ENCODE measurements at regions not wholly inside any gene's neighbourhood (a gene's known extent, or its start where the extent isn't known, plus 50 kb on each side); places are given as distances from the start of the nearest gene placed in this dataset.

DNA sequence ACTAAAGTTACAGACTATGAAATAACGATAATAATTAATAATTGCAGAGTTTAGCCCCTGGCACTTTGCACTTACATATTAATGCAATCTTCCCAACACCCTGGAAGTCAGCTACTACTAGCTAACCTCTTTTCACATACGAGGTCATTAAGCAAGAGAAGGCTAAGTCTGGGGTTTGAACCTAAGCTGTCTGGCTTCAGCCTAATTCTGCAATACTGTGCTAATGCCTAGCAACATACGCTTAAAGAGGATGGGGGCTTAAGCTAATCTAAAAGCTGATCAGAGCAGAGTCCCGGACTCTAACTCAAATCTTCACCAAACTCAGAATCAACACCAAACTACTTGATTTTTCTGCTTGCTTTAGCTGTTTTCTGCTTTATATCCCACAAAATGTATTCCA is 168.7 kb upstream of the GNAI1 start:
- Mint-ChIP-seq H3K4me3 (no peak overlapping the region), H3K36me3 (ENCODE audit: low read depth) (no peaks in the 10 kb centered on the region), H3K27me3 (ENCODE audit: insufficient read depth) (no peaks in the 10 kb centered on the region), H3K4me1 (peaks cover 12% of the 10 kb centered on the region), H3K9me3 (no peaks in the 10 kb centered on the region), H3K27ac (no peak overlapping the region)
- no peak overlapping the region for H3K9ac ChIP-seq (ENCODE audit: extremely low read depth, low read length, poor library complexity, severe bottlenecking)
- no peak overlapping the region for H3K4me3 ChIP-seq (ENCODE audit: low read length)
- DNase-seq: no peak
- WGBS, 2 experiments (ENCODE audit: insufficient coverage in 1 of 2, insufficient read length in 1 of 2): 92 to 94% methylated on average over 2 to 4 of the region's 4 CpGs
- TF ChIP-seq, protein P1, sequence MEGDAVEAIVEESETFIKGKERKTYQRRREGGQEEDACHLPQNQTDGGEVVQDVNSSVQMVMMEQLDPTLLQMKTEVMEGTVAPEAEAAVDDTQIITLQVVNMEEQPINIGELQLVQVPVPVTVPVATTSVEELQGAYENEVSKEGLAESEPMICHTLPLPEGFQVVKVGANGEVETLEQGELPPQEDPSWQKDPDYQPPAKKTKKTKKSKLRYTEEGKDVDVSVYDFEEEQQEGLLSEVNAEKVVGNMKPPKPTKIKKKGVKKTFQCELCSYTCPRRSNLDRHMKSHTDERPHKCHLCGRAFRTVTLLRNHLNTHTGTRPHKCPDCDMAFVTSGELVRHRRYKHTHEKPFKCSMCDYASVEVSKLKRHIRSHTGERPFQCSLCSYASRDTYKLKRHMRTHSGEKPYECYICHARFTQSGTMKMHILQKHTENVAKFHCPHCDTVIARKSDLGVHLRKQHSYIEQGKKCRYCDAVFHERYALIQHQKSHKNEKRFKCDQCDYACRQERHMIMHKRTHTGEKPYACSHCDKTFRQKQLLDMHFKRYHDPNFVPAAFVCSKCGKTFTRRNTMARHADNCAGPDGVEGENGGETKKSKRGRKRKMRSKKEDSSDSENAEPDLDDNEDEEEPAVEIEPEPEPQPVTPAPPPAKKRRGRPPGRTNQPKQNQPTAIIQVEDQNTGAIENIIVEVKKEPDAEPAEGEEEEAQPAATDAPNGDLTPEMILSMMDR (conservative IDR thresholded peaks at IDR 0.05): no peak
- no peaks in the 10 kb centered on the region for H3K27me3 ChIP-seq (ENCODE audit: control insufficient read depth, insufficient read depth, low read length, poor library complexity, severe bottlenecking)
- no peak overlapping the region for H3K27ac ChIP-seq (ENCODE audit: low read depth, low read length)
- H3K36me3 ChIP-seq (ENCODE audit: control insufficient read depth, insufficient read depth, low read length): no peaks in the 10 kb centered on the region
- H3K4me1 ChIP-seq (ENCODE audit: control insufficient read depth, insufficient read depth, low read length): peaks cover 7% of the 10 kb centered on the region
- H3K9me3 ChIP-seq (ENCODE audit: control insufficient read depth, low read length): no peaks in the 10 kb centered on the region

DNA sequence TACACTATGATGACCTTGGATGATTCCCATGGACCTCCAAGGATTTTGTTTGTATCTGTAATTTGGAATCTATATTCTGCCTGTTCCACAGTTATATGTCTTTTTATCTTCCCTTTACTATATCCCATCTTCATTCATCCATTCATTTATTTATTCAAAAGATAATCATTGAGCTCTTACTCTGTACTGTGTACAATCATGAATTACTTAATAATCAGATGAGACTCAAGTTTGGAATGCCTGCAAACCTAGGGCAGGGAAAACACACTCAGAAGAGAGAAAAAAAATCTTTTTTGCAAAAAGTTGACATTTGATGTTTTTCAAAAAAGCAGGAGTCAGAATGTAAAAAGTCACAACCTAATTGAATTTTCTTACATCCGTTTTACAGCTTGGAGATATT is 170.2 kb upstream of the GNAI1 start:
- Mint-ChIP-seq H3K27me3 (ENCODE audit: insufficient read depth) (no peaks in the 10 kb centered on the region), H3K4me1 (peaks cover 9% of the 10 kb centered on the region)
- WGBS, 2 experiments (ENCODE audit: insufficient coverage in 1 of 2, insufficient read length in 1 of 2): 100% methylated on average over 1 of the region's 1 CpG; no CpG with 5 or more reads in 1 of the 2 experiments

DNA sequence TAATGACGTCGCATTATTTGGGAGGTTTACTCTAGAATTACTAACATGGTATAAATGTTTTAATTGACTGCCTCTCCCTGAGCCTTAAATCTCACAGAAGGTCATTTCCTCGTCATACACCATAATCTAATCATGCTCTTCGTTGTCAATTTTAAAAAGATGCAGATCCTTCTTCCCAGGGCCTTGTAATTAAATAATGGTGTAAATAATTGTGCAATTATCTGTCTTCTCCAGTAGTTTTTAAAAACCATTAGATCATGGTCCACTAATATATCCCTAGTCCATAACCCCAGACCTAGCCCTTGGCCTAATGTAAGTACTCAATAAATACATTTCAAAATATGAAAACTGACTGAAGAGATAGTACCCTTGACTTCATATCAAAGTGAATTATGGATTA is 181.5 kb upstream of the GNAI1 start:
- no peak overlapping the region for H3K9ac ChIP-seq (ENCODE audit: extremely low read depth, low read length, poor library complexity, severe bottlenecking)
- no peaks in the 10 kb centered on the region for H3K36me3 ChIP-seq (ENCODE audit: control insufficient read depth, insufficient read depth, low read length)
- H3K9me3 ChIP-seq (ENCODE audit: control insufficient read depth, low read length): no peaks in the 10 kb centered on the region
- no peaks in the 10 kb centered on the region for H3K9me3 Mint-ChIP-seq
- H3K4me3 ChIP-seq (ENCODE audit: low read length): no peak overlapping the region
- 100% methylated on average over 2 of the region's 4 CpGs for WGBS, 2 experiments (ENCODE audit: insufficient coverage in 1 of 2, insufficient read length in 1 of 2)
- H3K27me3 ChIP-seq (ENCODE audit: control insufficient read depth, insufficient read depth, low read length, poor library complexity, severe bottlenecking): no peaks in the 10 kb centered on the region
- no peak overlapping the region for H3K4me3 Mint-ChIP-seq
- peaks cover 5% of the 10 kb centered on the region for H3K4me1 Mint-ChIP-seq
- TF ChIP-seq, protein P1 (conservative IDR thresholded peaks at IDR 0.05): no peak
- no peak overlapping the region for H3K27ac Mint-ChIP-seq
- DNase-seq: no peak
- H3K36me3 Mint-ChIP-seq (ENCODE audit: low read depth): no peaks in the 10 kb centered on the region
- no peak overlapping the region for H3K27ac ChIP-seq (ENCODE audit: low read depth, low read length)
- H3K27me3 Mint-ChIP-seq (ENCODE audit: insufficient read depth): no peaks in the 10 kb centered on the region
- peaks cover 3% of the 10 kb centered on the region for H3K4me1 ChIP-seq (ENCODE audit: control insufficient read depth, insufficient read depth, low read length)

More for the DNA sequence above, 170.2 kb upstream of the GNAI1 start:
- H3K27ac Mint-ChIP-seq: no peak overlapping the region
- Histone ChIP-seq H3K27me3 (ENCODE audit: control insufficient read depth, insufficient read depth, low read length, poor library complexity, severe bottlenecking) (no peaks in the 10 kb centered on the region), H3K27ac (ENCODE audit: low read depth, low read length) (no peak overlapping the region), H3K4me3 (ENCODE audit: low read length) (no peak overlapping the region), H3K9ac (ENCODE audit: extremely low read depth, low read length, poor library complexity, severe bottlenecking) (no peak overlapping the region), H3K4me1 (ENCODE audit: control insufficient read depth, insufficient read depth, low read length) (peaks cover 7% of the 10 kb centered on the region), H3K36me3 (ENCODE audit: control insufficient read depth, insufficient read depth, low read length) (no peaks in the 10 kb centered on the region), H3K9me3 (ENCODE audit: control insufficient read depth, low read length) (no peaks in the 10 kb centered on the region)
- H3K4me3 Mint-ChIP-seq: no peak overlapping the region
- TF ChIP-seq, protein P1 (conservative IDR thresholded peaks at IDR 0.05): no peak
- DNase-seq: no peak
- no peaks in the 10 kb centered on the region for H3K9me3 Mint-ChIP-seq
- no peaks in the 10 kb centered on the region for H3K36me3 Mint-ChIP-seq (ENCODE audit: low read depth)

Data from endodermal cell (in vitro differentiated cells).